MM.1S (cell line): ENCODE measurements at regions not wholly inside any gene's neighbourhood (a gene's known extent, or its start where the extent isn't known, plus 50 kb on each side); places are given as distances from the start of the nearest gene placed in this dataset.

ENCODE experiments used
- DNase-seq: peaks from one replicate; pipeline ENCODE4 v3.0.0-alpha.2; 2015
- H2AFZ ChIP-seq: fragments of 300-600 bp; sonication (generic); 2 replicates; pipeline ENCODE4 v1.6.0; 2016; ENCODE audit warnings: antibody characterized with exemption, low read length
- H3F3A ChIP-seq: fragments of 300-600 bp; sonication (generic); 2 replicates; pipeline ENCODE4 v1.6.1; 2016; ENCODE audit warnings: mild to moderate bottlenecking, antibody characterized with exemption, low read length, moderate library complexity, mixed read lengths; ENCODE audit not compliant: insufficient read depth
- H3K27ac ChIP-seq: fragments of 300-600 bp; sonication (generic); 2 replicates; pipeline ENCODE4 v1.5.1; 2016; ENCODE audit warnings: mild to moderate bottlenecking, low read length
- H3K27me3 ChIP-seq: fragments of 300-600 bp; sonication (generic); replicated peaks from 2 replicates; pipeline ENCODE4 v1.6.0; 2016; ENCODE audit warnings: low read length; ENCODE audit not compliant: insufficient read depth
- H3K36me3 ChIP-seq: fragments of 300-600 bp; sonication (generic); replicated peaks from 2 replicates; pipeline ENCODE4 v1.6.1; 2016; ENCODE audit warnings: mild to moderate bottlenecking, low read length, mixed read lengths; ENCODE audit not compliant: insufficient read depth
- H3K4me1 ChIP-seq: fragments of 300-600 bp; sonication (generic); 2 replicates; pipeline ENCODE4 v1.6.1; 2016; ENCODE audit warnings: low read length, mixed read lengths
- H3K4me2 ChIP-seq: fragments of 300-600 bp; sonication (generic); 2 replicates; pipeline ENCODE4 v1.6.0; 2016; ENCODE audit warnings: low read depth, low read length
- H3K4me3 ChIP-seq: fragments of 300-600 bp; sonication (generic); 2 replicates; pipeline ENCODE4 v1.5.1; 2016; ENCODE audit warnings: low read length, mixed read lengths
- H3K79me2 ChIP-seq: fragments of 300-600 bp; sonication (generic); 2 replicates; pipeline ENCODE4 v1.6.1; 2016; ENCODE audit warnings: mixed run types, low read length, mixed read lengths
- H3K9ac ChIP-seq: fragments of 300-600 bp; sonication (generic); 2 replicates; pipeline ENCODE4 v1.6.1; 2016; ENCODE audit warnings: low read length, mixed read lengths
- H3K9me2 ChIP-seq: fragments of 300-600 bp; sonication (generic); replicated peaks from 2 replicates; pipeline ENCODE4 v1.6.1; 2016; ENCODE audit warnings: mild to moderate bottlenecking, low read length, mixed read lengths; ENCODE audit not compliant: insufficient read depth
- H3K9me3 ChIP-seq: fragments of 300-600 bp; sonication (generic); replicated peaks from 2 replicates; pipeline ENCODE4 v1.6.1; 2016; ENCODE audit warnings: mild to moderate bottlenecking, low read length, mixed read lengths; ENCODE audit not compliant: insufficient read depth
- H4K20me1 ChIP-seq: fragments of 300-600 bp; sonication (generic); 2 replicates; pipeline ENCODE4 v1.6.1; 2016; ENCODE audit warnings: mild to moderate bottlenecking, low read length, moderate library complexity, mixed read lengths; ENCODE audit not compliant: insufficient read depth
- CTCF ChIP-seq: fragments of 300-600 bp; sonication (generic); IDR thresholded peaks from 2 replicates; pipeline ENCODE4 v1.5.1; 2016; ENCODE audit warnings: antibody characterized with exemption, low read length, mixed read lengths
- EZH2 ChIP-seq: fragments of 300-600 bp; sonication (generic); optimal IDR thresholded peaks from 2 replicates; pipeline ENCODE3; 2017; ENCODE audit warnings: low read depth, mild to moderate bottlenecking, antibody characterized with exemption, low read length, mixed read lengths
- EZH2phosphoT487 ChIP-seq: fragments of 300-600 bp; sonication (generic); IDR thresholded peaks from 2 replicates; pipeline ENCODE4 v1.6.1; 2018; ENCODE audit warnings: antibody characterized with exemption, low read length

GRCh38 chr18:28946471-28946870 lies 769.5 kb upstream of the CDH2 start:
- Histone ChIP-seq H3K79me2 (no peaks in the 10 kb centered on the region), H3K4me1 (no peaks in the 10 kb centered on the region), H3K4me3 (no peak overlapping the region), H3K4me2 (no peak overlapping the region), H3K27me3 (no peaks in the 10 kb centered on the region), H3F3A (no peaks in the 10 kb centered on the region), H4K20me1 (no peaks in the 10 kb centered on the region), H2AFZ (no peak overlapping the region), H3K9me3 (no peaks in the 10 kb centered on the region), H3K9ac (no peak overlapping the region), H3K9me2 (no peaks in the 10 kb centered on the region), H3K27ac (no peak overlapping the region), H3K36me3 (no peaks in the 10 kb centered on the region)
- no peak for DNase-seq
- TF ChIP-seq CTCF = no peak
- TF ChIP-seq EZH2phosphoT487 = no peak
- TF ChIP-seq EZH2 = no peak

- no peak overlapping the region for H3K9ac ChIP-seq
- no peak overlapping the region for H3K4me2 ChIP-seq
- H3K4me1 ChIP-seq = no peaks in the 10 kb centered on the region
- DNase-seq = no peak
- no peaks in the 10 kb centered on the region for H4K20me1 ChIP-seq
- no peaks in the 10 kb centered on the region for H3K27me3 ChIP-seq
- H3K36me3 ChIP-seq = no peaks in the 10 kb centered on the region
- H3K4me3 ChIP-seq = no peak overlapping the region
- H3K79me2 ChIP-seq = no peaks in the 10 kb centered on the region
- no peaks in the 10 kb centered on the region for H3K9me3 ChIP-seq
- no peak overlapping the region for H3K27ac ChIP-seq
- no peaks in the 10 kb centered on the region for H3K9me2 ChIP-seq
- TF ChIP-seq EZH2 (no peak), EZH2phosphoT487 (no peak), CTCF (no peak)
- H3F3A ChIP-seq = no peaks in the 10 kb centered on the region
- no peak overlapping the region for H2AFZ ChIP-seq
These were observed 746.0 kb upstream of the CDH2 start for GRCh38 chr18:28922936-28923335.

- no peaks in the 10 kb centered on the region for H3K9me3 ChIP-seq
- no peak overlapping the region for H3K9ac ChIP-seq
- no peaks in the 10 kb centered on the region for H3K36me3 ChIP-seq
- no peaks in the 10 kb centered on the region for H3K9me2 ChIP-seq
- no peaks in the 10 kb centered on the region for H4K20me1 ChIP-seq
- TF ChIP-seq EZH2phosphoT487 (no peak), EZH2 (no peak), CTCF (no peak)
- H3K27me3 ChIP-seq = no peaks in the 10 kb centered on the region
- no peaks in the 10 kb centered on the region for H3F3A ChIP-seq
- H3K27ac ChIP-seq = no peak overlapping the region
- H2AFZ ChIP-seq = no peak overlapping the region
- H3K4me3 ChIP-seq = no peak overlapping the region
- DNase-seq = no peak
- no peak overlapping the region for H3K4me2 ChIP-seq
- H3K79me2 ChIP-seq = no peaks in the 10 kb centered on the region
- no peaks in the 10 kb centered on the region for H3K4me1 ChIP-seq
These were observed 739.5 kb upstream of the CDH2 start for GRCh38 chr18:28916456-28916855.
